ENCODE measurements at regions not wholly inside any gene's neighbourhood (a gene's known extent, or its start where the extent isn't known, plus 50 kb on each side); places are given as distances from the start of the nearest gene placed in this dataset.

- TF ChIP-seq CTCF (IDR thresholded peaks at IDR 0.05) = no peak
- H3K27me3 ChIP-seq = no peaks in the 10 kb centered on the region
- peak overlapping the region; percentile 67 to 75 for H3K4me3 ChIP-seq (ENCODE audit: low read depth in 1 of 2, low read length in 1 of 2)
- H3K4me1 ChIP-seq (ENCODE audit: control insufficient read depth in 1 of 2, insufficient read depth in 1 of 2, low read depth in 1 of 2, low read length in 1 of 2) = peaks cover 64 to 67% of the 10 kb centered on the region in 2 experiments
- peak overlapping the region; percentile 84 for H3K27ac ChIP-seq
- H3K36me3 ChIP-seq = peaks cover 11% of the 10 kb centered on the region
- peaks cover 6% of the 10 kb centered on the region for H3K9me3 ChIP-seq
These were observed 112.0 kb downstream of the HFE start for GRCh38 chr6:26199057-26199772.

GRCh38 chr6:26199773-26200764, 112.8 kb downstream of the HFE start:
- TF ChIP-seq CTCF (IDR thresholded peaks at IDR 0.05) = no peak
- no peaks in the 10 kb centered on the region for H3K27me3 ChIP-seq
- H3K4me3 ChIP-seq (ENCODE audit: low read depth in 1 of 2, low read length in 1 of 2) = peak overlapping the region; percentile 67 to 75
- peak overlapping the region; percentile 84 for H3K27ac ChIP-seq
- H3K4me1 ChIP-seq (ENCODE audit: control insufficient read depth in 1 of 2, insufficient read depth in 1 of 2, low read depth in 1 of 2, low read length in 1 of 2) = peaks cover 56 to 62% of the 10 kb centered on the region in 2 experiments
- peaks cover 6% of the 10 kb centered on the region for H3K9me3 ChIP-seq
- peaks cover 11% of the 10 kb centered on the region for H3K36me3 ChIP-seq

GRCh38 chr6:26200918-26201721, 113.9 kb downstream of the HFE start:
- Histone ChIP-seq H3K4me3 (ENCODE audit: low read depth in 1 of 2, low read length in 1 of 2) (no peak overlapping the region), H3K4me1 (ENCODE audit: control insufficient read depth in 1 of 2, insufficient read depth in 1 of 2, low read depth in 1 of 2, low read length in 1 of 2) (peaks cover 56 to 62% of the 10 kb centered on the region in 2 experiments), H3K9me3 (peaks cover 6% of the 10 kb centered on the region), H3K36me3 (peaks cover 8% of the 10 kb centered on the region), H3K27me3 (no peaks in the 10 kb centered on the region), H3K27ac (no peak overlapping the region)
- no peak for TF ChIP-seq CTCF (IDR thresholded peaks at IDR 0.05)

GRCh38 chr6:26202201-26202611, 115.0 kb downstream of the HFE start:
- Histone ChIP-seq H3K4me3 (ENCODE audit: low read depth in 1 of 2, low read length in 1 of 2) (no peak overlapping the region), H3K4me1 (ENCODE audit: control insufficient read depth in 1 of 2, insufficient read depth in 1 of 2, low read depth in 1 of 2, low read length in 1 of 2) (peaks cover 49 to 56% of the 10 kb centered on the region in 2 experiments), H3K27ac (no peak overlapping the region), H3K27me3 (no peaks in the 10 kb centered on the region), H3K9me3 (peaks cover 6% of the 10 kb centered on the region), H3K36me3 (no peaks in the 10 kb centered on the region)
- no peak for TF ChIP-seq CTCF (IDR thresholded peaks at IDR 0.05)

All from neutrophil (primary cell).